ELF-1 (cell line): ENCODE measurements at regions not wholly inside any gene's neighbourhood (a gene's known extent, or its start where the extent isn't known, plus 50 kb on each side); places are given as distances from the start of the nearest gene placed in this dataset.
"Not testable (repeated sequence)": the region's sequence is repeated elsewhere in the genome, so short reads cannot be mapped to it uniquely, and the experiment has no call there.

Experiments
- DNase-seq: peaks from one replicate; pipeline ENCODE4 v3.0.0-alpha.2; 2016; ENCODE audit warnings: low read depth, low spot score

- no peak for DNase-seq
Measured at GRCh38 chr5:174481737-174482136, 242.6 kb upstream of the MSX2 start.

DNA sequence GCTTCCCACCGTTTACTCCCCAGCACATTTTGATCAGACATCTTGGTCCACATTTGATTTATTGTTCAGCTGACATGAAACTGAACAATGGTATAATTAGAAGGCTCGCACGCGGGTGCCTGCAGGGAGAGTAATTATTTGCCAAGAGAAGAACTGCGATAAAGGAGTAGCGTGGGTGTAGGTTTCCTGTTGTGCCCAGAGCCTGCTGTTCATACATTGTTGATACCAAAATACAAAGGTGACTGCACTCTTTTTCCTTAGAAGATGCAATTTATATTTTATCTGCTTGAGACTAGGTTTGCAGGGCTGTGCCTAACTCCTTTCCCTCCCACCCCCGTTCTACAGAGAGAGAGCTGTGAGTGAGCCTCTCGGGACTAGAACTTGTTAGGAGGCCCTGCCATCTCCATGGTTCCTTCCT is 241.8 kb upstream of the MSX2 start:
- no peak for DNase-seq

- no peak for DNase-seq
Measured at GRCh38 chr5:174483411-174483810, 241.0 kb upstream of the MSX2 start.

DNA sequence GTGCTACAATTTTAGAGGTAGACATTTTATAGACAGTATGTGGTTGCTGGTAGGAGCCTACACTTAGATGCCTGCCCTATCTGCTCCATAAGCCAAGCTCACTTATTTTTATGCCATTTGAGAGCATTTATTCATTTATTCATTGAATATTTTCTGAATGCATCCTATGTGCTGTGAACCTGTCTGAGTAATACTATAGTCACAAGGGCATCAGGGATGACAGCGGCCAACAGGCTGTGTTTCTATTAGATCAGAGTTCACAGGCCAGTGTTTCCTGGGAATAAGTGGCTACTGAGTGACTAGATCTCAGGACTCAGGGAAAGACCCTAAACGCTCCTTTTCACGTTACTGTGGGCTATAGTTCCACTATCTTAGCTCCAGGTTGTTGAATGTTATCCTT is 235.2 kb upstream of the MSX2 start:
- DNase-seq, result no peak

DNA sequence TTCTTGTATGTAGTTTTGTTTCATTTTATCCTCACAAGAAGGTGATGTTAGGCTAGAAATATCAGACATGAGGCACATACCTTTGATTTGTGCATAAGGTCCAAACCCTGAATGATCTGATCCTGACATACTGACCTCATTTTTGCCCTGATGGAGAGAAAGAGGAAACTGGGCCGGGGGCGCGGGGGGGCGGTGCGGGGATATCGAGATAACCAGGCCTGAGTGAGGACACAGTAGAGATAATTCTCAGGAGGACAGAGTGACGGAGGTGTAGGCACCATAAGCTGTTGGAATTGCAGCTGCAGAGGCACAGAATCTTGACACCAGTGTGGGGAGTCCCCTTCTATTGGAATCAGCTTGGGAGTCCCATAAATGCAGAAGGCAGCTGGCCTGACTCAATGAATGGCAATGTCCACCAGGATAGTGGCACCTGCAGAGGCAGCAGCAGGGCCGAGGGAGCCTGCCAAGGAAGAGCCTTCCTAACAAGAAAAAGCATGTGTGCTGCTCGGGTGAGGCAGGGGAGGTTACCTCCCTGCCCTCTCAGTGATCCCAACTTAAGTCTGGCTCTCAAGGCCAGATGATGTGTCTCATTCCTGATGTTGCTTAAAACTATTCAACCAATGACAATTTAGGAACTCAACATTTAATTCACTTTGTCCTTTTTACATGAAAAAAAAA is 234.3 kb upstream of the MSX2 start:
- no peak for DNase-seq

DNA sequence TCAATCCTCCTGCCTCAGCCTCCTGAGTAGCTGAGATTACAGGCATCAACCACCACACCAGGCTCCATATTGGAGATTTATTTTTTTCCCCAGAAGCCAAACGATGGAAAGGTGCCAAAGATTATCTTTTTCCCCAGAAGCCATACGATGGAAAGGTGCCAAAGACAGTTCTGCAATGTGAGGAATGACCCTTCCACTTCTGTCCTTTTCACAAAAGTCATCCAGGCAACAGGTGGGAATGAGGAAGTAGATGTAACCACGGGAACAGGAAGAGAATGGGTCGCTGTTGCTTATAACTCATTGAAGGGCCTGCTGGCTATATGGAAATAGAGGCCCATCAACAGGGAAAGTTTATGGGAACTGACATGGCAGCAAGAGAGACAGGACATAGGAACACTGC is 233.7 kb upstream of the MSX2 start:
- DNase-seq, result no peak

- DNase-seq, result no peak
Measured at GRCh38 chr5:174491265-174491664, 233.1 kb upstream of the MSX2 start.

- no peak for DNase-seq
Measured at GRCh38 chr5:174491761-174492350, 232.5 kb upstream of the MSX2 start.

GRCh38 chr5:174493530-174493929 is 230.9 kb upstream of the MSX2 start:
- DNase-seq, result no peak

DNA sequence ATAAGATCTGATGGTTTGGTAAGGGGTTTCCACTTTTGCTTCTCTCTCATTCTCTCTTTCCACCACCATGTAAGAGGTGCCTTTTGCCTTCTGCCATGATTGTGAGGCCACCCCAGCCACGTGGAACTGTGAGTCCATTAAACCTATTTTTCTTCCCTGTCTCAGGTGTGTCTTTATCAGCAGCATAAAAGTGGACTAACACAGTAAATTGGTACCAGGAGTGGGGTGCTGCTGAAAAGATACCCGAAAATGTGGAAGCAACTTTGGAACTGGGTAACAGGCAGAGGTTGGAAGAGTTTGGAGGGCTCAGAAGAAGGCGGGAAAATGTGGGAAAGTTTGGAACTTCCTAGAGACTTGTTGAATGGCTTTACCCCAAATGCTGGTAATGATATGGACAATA is 226.4 kb upstream of the MSX2 start:
- DNase-seq, result not testable (repeated sequence)

DNA sequence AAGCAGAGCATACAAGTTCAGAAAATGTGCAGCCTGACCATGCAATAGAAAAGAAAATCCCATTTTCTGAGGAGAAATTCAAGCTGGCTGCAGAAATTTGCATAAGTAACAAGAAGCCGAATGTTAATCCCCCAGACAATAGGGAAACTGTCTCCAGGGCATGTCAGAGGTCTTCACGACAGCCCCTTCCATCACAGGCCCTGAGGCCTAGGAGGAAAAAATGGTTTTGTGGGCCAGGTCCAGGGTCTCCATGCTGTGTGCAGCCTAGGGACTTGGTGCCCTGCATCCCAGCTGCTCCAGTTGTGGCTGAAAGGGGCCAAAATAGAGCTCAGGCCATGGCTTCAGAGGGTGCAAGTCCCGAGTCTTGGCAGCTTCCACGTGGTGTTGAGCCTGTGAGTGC is 225.8 kb upstream of the MSX2 start:
- not testable (repeated sequence) for DNase-seq

- no peak for DNase-seq
Measured at GRCh38 chr5:174500636-174501035, 223.7 kb upstream of the MSX2 start.

GRCh38 chr5:174501461-174502069 is 222.8 kb upstream of the MSX2 start:
- DNase-seq, result no peak

DNA sequence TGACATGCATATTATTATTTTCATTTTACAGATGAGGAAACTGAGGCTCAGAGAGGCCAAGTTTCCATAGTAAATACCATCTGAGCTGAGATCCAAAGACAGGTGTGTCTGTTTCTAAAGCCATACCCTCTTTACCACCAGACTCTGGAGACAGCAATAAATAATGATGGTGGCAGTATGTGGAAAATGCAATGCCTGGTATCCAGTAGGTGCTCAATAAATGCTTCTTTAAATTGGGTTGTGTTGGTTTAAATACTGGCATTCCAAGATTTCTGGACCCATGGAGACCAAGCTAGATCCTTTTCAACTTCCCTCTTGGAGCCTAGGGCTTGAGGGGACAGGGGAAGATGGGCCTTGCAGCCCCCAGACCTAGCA is 221.3 kb upstream of the MSX2 start:
- no peak for DNase-seq

DNA sequence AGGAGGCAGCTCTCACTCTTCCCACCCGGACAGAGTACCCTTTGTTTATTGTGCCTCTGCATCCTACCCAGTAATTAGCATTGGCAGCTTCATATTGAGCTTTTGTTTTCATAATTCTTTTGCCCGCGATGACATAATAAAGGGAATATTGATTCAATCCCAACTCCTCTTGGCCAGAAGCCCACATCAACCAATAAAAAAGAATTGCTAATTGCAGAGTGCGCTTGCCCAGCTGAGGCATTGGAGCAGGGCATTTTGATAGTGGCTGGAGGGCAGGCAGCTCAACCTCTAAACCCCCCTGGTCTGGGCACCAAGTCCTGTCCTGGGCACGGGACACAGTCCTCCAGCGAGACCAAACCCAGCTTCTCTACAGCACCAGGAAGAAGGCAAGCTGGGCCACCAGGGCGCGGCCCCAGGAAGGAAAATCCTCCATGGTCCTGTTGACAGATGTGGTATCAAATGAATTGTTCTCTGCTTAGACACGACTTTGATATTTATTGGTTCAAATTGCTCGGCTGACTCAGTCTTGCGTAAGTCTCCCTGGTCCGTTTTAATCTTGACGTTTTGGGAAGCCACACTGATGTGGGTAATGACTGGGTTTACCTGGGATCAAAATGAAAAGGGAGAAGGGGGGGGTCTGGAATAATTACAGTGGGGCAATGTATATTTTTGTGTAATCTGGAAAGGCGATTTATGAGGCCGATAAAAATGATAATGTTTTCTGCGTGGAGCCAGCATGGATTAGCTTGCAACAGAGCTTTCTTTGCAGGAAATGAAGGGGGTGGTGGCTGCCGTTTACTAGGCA is 220.7 kb upstream of the MSX2 start:
- DNase-seq, result peak; percentile 26

- no peak for DNase-seq
Measured at GRCh38 chr5:174504266-174504726, 220.1 kb upstream of the MSX2 start.

- DNase-seq, result no peak
Measured at GRCh38 chr5:174505621-174506020, 218.8 kb upstream of the MSX2 start.

DNA sequence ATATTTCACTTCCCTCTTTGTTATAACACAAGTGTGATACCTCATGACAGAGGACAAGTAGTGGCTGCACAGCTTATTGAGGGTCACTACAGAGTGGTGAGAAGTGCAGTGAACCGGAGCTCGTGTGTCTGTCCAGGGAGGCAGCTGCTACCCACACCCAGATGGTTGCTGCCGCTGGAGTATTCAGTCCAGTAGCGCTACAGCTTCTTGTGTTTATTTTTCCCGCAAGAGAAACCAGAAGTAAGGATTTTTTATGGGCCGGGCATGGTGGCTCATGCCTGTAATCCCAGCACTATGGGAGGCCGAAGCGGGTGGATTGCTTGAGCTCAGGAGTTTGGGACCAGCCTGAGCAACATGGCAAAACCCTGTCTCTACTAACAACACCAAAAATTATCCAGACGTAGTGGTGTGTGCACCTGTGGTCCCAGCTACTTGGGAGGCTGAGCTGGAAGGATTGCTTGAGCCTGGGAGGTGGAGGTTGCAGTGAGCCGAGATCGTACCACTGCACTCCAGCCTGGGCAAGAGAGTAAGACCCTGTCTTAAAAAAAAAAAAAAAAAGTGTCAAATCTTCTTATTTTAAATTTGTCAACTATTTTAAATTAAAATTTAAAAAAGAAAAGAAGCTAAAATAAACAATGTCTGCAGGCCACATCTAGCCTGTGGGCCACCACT is 213.5 kb upstream of the MSX2 start:
- not testable (repeated sequence) for DNase-seq

GRCh38 chr5:174511714-174512253 is 212.6 kb upstream of the MSX2 start:
- no peak for DNase-seq

GRCh38 chr5:174514325-174514724 is 210.1 kb upstream of the MSX2 start:
- DNase-seq, result no peak

- DNase-seq, result no peak
Measured at GRCh38 chr5:174514983-174515394, 209.4 kb upstream of the MSX2 start.
